DMS153 (cell line): ENCODE measurements at regions not wholly inside any gene's neighbourhood (a gene's known extent, or its start where the extent isn't known, plus 50 kb on each side); places are given as distances from the start of the nearest gene placed in this dataset.
A peak's percentile ranks its signal among the peaks of the same experiment; 100 is the strongest.
"Not testable (repeated sequence)": the region's sequence is repeated elsewhere in the genome, so short reads cannot be mapped to it uniquely, and the experiment has no call there.

Source experiments
- DNase-seq: peaks from one replicate; lab custom pipeline; 2025; lab: John Stamatoyannopoulos, UW

GRCh38 chr18:59038295-59039039 is 101.2 kb upstream of the SEC11C start:
- DNase-seq: no peak

GRCh38 chr18:59039040-59039320 is 100.7 kb upstream of the SEC11C start:
- DNase-seq: not testable (repeated sequence)

- DNase-seq: no peak
These were observed 100.2 kb upstream of the SEC11C start for GRCh38 chr18:59039449-59039848.

- no peak for DNase-seq
These were observed 98.9 kb upstream of the SEC11C start for GRCh38 chr18:59040770-59041148.

- no peak for DNase-seq
These were observed 98.4 kb upstream of the SEC11C start for GRCh38 chr18:59041296-59041695.

- no peak for DNase-seq
These were observed 97.6 kb upstream of the SEC11C start for GRCh38 chr18:59041819-59042815.

- DNase-seq: no peak
These were observed 94.8 kb upstream of the SEC11C start for GRCh38 chr18:59044855-59045254.

- no peak for DNase-seq
These were observed 92.2 kb upstream of the SEC11C start for GRCh38 chr18:59047321-59048047.

GRCh38 chr18:59048048-59048363 is 91.7 kb upstream of the SEC11C start:
- no peak for DNase-seq

GRCh38 chr18:59048378-59048777 is 91.3 kb upstream of the SEC11C start:
- DNase-seq: no peak

- DNase-seq: no peak
These were observed 89.7 kb upstream of the SEC11C start for GRCh38 chr18:59049721-59050660.

- DNase-seq: no peak
These were observed 89.0 kb upstream of the SEC11C start for GRCh38 chr18:59050661-59051057.

GRCh38 chr18:59051470-59052165 is 88.1 kb upstream of the SEC11C start:
- no peak for DNase-seq

- no peak for DNase-seq
These were observed 86.5 kb upstream of the SEC11C start for GRCh38 chr18:59052965-59053820.

GRCh38 chr18:59054496-59055287 is 85.0 kb upstream of the SEC11C start:
- DNase-seq: no peak

- no peak for DNase-seq
These were observed 84.2 kb upstream of the SEC11C start for GRCh38 chr18:59055345-59056032.

- DNase-seq: peak; percentile 45
These were observed 82.8 kb upstream of the SEC11C start for GRCh38 chr18:59056706-59057492.

- DNase-seq: no peak
These were observed 82.2 kb upstream of the SEC11C start for GRCh38 chr18:59057493-59057795.
